Testis (tissue), 2 donors: ENCODE measurements at regions not wholly inside any gene's neighbourhood (a gene's known extent, or its start where the extent isn't known, plus 50 kb on each side); places are given as distances from the start of the nearest gene placed in this dataset.
"Not testable (repeated sequence)": the region's sequence is repeated elsewhere in the genome, so short reads cannot be mapped to it uniquely, and the experiment has no call there.

Experiments
- DNase-seq: peaks from one replicate; pipeline ENCODE4 v3.0.0-alpha.2; 2019
- H3K27ac ChIP-seq, 2 donors: fragments of 200-600 bp; sonication (generic); one replicate each; pipeline ENCODE4 v1.5.1; 2019
- H3K27me3 ChIP-seq: fragments of 200-600 bp; sonication (generic); one replicate; pipeline ENCODE4 v1.5.1; 2019
- H3K36me3 ChIP-seq: fragments of 200-600 bp; sonication (generic); one replicate; pipeline ENCODE4 v1.5.1; 2017; ENCODE audit warnings: low read depth; ENCODE audit errors: missing control alignments
- H3K4me1 ChIP-seq: fragments of 200-600 bp; sonication (generic); one replicate; pipeline ENCODE4 v1.5.1; 2019
- H3K4me3 ChIP-seq, 2 donors: fragments of 200-600 bp; sonication (generic); one replicate each; pipeline ENCODE4 v1.5.1; 2017 to 2019
- H3K9me3 ChIP-seq: fragments of 200-600 bp; sonication (generic); one replicate; pipeline ENCODE4 v1.5.1; 2017
- POLR2A ChIP-seq: fragments of 450-650 bp; IDR thresholded peaks from one replicate; pipeline ENCODE4 v1.6.1; 2017; ENCODE audit warnings: antibody characterized with exemption, mild to moderate bottlenecking, moderate library complexity
- WGBS, 2 donors: methylation state at CpG; one replicate each; pipeline ENCODE4 v1.1.5; 2018; 5-methylcytosine and 5-hydroxymethylcytosine counted together
- intact Hi-C: fragments of 100-400 bp; cut with DNase I; formaldehyde crosslinking; loops from one replicate; pipeline ENCODE4 v1.15.1; 2023; ENCODE audit warnings: low total_unique reads
- TF ChIP-seq, protein P1 (sequence below), 3 experiments: fragments of 450-650 bp in 2 of 3; fragments of 200-600 bp in 1 of 3; sonication (generic) in 1 of 3; IDR thresholded peaks; one replicate each; pipeline ENCODE4 v1.5.1; 2016 to 2019; ENCODE audit warnings: antibody characterized with exemption in 3 of 3, mild to moderate bottlenecking in 2 of 3, moderate library complexity in 1 of 3

DNA sequence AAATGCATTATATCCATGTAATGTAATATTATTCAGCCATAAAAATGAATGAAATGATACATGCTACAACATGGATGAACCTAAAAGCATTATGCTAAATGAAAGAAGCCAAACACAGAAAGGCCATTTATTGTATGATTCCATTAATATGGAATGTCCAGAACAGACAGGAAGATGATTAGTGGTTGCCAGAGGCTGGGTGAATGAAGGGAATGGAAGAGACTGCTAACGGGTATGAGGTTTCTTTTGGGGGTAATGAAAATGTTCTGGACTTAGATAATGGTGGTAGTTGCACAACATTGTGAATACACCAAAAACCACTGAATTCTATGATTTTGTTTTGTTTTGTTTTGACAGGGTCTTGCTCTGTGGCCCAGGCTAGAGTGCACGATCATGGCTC lies 61.6 kb upstream of the MAP4 start:
- Histone ChIP-seq H3K27me3 (no peaks in the 10 kb centered on the region), H3K36me3 (no peaks in the 10 kb centered on the region), H3K27ac (no peak overlapping the region), H3K9me3 (no peaks in the 10 kb centered on the region), H3K4me3 (no peak overlapping the region), H3K4me1 (no peaks in the 10 kb centered on the region)
- TF ChIP-seq POLR2A = no peak
- TF ChIP-seq, protein P1, sequence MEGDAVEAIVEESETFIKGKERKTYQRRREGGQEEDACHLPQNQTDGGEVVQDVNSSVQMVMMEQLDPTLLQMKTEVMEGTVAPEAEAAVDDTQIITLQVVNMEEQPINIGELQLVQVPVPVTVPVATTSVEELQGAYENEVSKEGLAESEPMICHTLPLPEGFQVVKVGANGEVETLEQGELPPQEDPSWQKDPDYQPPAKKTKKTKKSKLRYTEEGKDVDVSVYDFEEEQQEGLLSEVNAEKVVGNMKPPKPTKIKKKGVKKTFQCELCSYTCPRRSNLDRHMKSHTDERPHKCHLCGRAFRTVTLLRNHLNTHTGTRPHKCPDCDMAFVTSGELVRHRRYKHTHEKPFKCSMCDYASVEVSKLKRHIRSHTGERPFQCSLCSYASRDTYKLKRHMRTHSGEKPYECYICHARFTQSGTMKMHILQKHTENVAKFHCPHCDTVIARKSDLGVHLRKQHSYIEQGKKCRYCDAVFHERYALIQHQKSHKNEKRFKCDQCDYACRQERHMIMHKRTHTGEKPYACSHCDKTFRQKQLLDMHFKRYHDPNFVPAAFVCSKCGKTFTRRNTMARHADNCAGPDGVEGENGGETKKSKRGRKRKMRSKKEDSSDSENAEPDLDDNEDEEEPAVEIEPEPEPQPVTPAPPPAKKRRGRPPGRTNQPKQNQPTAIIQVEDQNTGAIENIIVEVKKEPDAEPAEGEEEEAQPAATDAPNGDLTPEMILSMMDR (IDR thresholded peaks at IDR 0.05) = no peak
- DNase-seq = no peak
- intact Hi-C loops = no loop called here
- WGBS, 2 donors = 64 to 69% methylated on average over 2 of the region's 2 CpGs

DNA sequence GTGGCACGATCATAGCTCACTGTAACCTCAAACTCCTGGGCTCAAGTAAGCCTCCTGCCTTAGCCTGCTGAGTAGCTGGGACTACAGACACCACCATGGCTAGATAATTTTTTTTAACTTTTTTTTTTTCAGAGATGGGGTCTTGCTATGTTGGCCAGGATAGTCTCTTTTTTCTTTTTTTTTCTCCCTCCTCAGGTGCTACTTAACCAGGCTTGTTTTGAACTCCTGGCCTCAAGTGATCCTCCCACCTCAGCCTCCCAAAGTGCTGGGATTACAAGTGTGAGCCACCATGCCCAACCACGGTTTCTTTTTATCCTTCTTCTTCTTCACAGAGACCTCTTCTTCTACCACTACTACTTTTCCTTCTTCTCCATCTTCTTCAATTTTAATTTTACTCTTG lies 53.8 kb upstream of the MAP4 start:
- H3K36me3 ChIP-seq = no peaks in the 10 kb centered on the region
- no peaks in the 10 kb centered on the region for H3K9me3 ChIP-seq
- H3K27ac ChIP-seq = no peak overlapping the region
- no peak for DNase-seq
- TF ChIP-seq POLR2A = no peak
- TF ChIP-seq, protein P1 (IDR thresholded peaks at IDR 0.05) = no peak
- peaks cover 15% of the 10 kb centered on the region for H3K4me1 ChIP-seq
- no peaks in the 10 kb centered on the region for H3K27me3 ChIP-seq
- 95 to 96% methylated on average over 2 of the region's 2 CpGs for whole genome bisulfite sequencing, 2 donors
- intact Hi-C loops = no loop called here
- no peak overlapping the region for H3K4me3 ChIP-seq

DNA sequence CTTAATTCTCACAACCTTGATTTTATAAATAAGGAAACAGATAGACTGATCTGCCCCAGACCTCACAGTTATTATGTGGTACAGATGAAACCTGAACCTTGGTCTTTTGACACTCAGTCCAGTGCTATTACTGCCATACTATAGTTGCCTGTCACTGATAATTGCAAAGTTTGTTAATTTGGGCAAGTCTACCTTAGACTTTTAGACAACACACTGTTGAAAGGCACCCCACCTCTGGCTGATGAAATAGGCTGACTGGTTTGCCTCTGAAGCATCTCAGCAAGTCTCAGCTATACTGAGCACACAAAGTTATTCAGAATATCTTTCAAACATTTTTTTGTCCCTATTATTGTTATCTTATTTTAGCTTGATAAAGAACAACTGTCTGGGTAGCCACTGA lies 53.1 kb upstream of the MAP4 start:
- intact Hi-C loops = no loop called here
- Histone ChIP-seq H3K4me3 (no peak overlapping the region), H3K9me3 (no peaks in the 10 kb centered on the region), H3K36me3 (no peaks in the 10 kb centered on the region), H3K27ac (no peak overlapping the region), H3K4me1 (peaks cover 18% of the 10 kb centered on the region), H3K27me3 (no peaks in the 10 kb centered on the region)
- DNase-seq = no peak
- TF ChIP-seq POLR2A = no peak
- TF ChIP-seq, protein P1 (IDR thresholded peaks at IDR 0.05) = no peak

DNA sequence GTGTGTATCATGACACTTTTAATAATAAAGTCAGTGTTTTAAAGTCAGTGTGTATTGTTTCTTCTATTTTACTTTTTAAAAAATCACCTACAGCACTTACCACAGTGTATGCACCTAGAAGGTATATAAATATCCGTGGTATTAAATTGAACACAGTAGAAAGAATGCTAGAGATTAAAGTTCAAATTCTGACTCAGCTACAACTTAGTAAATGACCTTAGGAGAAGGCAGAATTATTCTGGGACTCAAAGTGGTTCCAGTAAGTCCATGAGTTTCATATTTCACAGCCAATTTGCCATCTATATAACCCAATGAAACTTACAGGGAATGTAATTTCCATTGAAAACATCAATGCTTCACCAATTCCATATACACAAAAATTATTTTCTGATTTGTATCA lies 52.7 kb upstream of the MAP4 start:
- Histone ChIP-seq H3K36me3 (no peaks in the 10 kb centered on the region), H3K4me3 (no peak overlapping the region), H3K4me1 (peaks cover 18% of the 10 kb centered on the region), H3K9me3 (no peaks in the 10 kb centered on the region), H3K27ac (no peak overlapping the region), H3K27me3 (no peaks in the 10 kb centered on the region)
- no peak for DNase-seq
- 56 to 67% methylated on average over 1 of the region's 1 CpG for WGBS, 2 donors
- no peak for TF ChIP-seq POLR2A
- TF ChIP-seq, protein P1 (IDR thresholded peaks at IDR 0.05) = no peak
- intact Hi-C loops = no loop called here

DNA sequence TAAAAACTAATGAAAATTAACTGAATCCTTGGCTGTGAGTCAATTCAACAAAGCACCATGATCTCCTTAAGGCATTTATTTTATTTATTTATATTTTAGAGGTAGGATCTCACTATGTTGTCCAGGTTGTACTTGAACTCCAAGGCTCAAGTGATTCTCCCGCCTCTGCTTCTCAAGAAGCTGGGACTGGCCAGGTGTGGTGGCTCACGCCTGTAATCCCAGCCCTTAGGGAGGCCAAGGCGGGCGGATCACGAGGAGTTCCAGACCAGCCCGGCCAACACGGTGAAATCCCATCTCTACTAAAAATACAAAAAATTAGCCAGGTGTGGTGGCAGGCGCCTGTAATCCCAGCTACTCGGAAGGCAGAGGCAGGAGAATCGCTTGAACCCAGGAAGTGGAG lies 52.1 kb upstream of the MAP4 start:
- intact Hi-C loops, H3K36me3 ChIP-seq, H3K4me3 ChIP-seq, H3K27ac ChIP-seq, H3K9me3 ChIP-seq, H3K27me3 ChIP-seq, DNase-seq: not testable (repeated sequence)
- 94% methylated on average over 10 of the region's 10 CpGs for WGBS, 2 donors
- H3K4me1 ChIP-seq = peaks cover 18% of the 10 kb centered on the region
